HepG2 (cell line): ENCODE measurements at regions not wholly inside any gene's neighbourhood (a gene's known extent, or its start where the extent isn't known, plus 50 kb on each side); places are given as distances from the start of the nearest gene placed in this dataset.

Experiments
- ATAC-seq: fragments of 200-7000 bp; cut with Tn5 transposase; 3 replicates; pipeline ENCODE4 v1.9.1; 2020; ENCODE audit warnings: mild to moderate bottlenecking, moderate library complexity
- BruUV-seq: library from RNA; stranded (reverse); fragments of 400-500 nt; replicated peaks from 2 replicates; lab custom pipeline; 2021; lab: Mats Ljungman, UMichigan
- CTCF ChIA-PET: fragments of 300-600 bp; formaldehyde crosslinking; extraction: SDS; loops from one replicate; lab custom pipeline; 2021; ENCODE audit warnings: low total read pairs, inconsistent platforms, low intra/inter-chr PET ratio; lab: Yijun Ruan, JAX
- POLR2A ChIA-PET: fragments of 350-600 bp; sonication (Branson Sonifier 250); formaldehyde crosslinking; loops from one replicate; lab custom pipeline; 2020; ENCODE audit warnings: antibody characterized with exemption, inconsistent platforms; lab: Yijun Ruan, JAX
- DNase-seq: peaks from one replicate; pipeline ENCODE4 v3.0.0-alpha.2; 2015; ENCODE audit warnings: low spot score
- FAIRE-seq: peaks from 3 replicates; lab custom pipeline; 2011; peaks lifted over from hg19 to GRCh38; lab: Jason Lieb, UNC
- H2AFZ ChIP-seq: one replicate; pipeline ENCODE4 v1.6.1; 2011; ENCODE audit warnings: low read length, inconsistent platforms
- H3K27ac ChIP-seq: fragments of 300-600 bp; 3 replicates; pipeline ENCODE4 v1.8.0; 2011; ENCODE audit warnings: mixed run types, mild to moderate bottlenecking, mixed read lengths, low read length, inconsistent platforms; ENCODE audit not compliant: insufficient read depth; ENCODE audit errors: extremely low read length
- H3K27me3 ChIP-seq, 2 experiments: fragments of 200-600 bp in 1 of 2; 2 replicates in 1 of 2; 3 replicates in 1 of 2; pipeline versions ENCODE4 v1.6.0 to v1.8.0; 2011; ENCODE audit warnings: low read length in 2 of 2, mild to moderate bottlenecking in 2 of 2, moderate library complexity in 2 of 2, inconsistent platforms in 1 of 2; ENCODE audit not compliant: insufficient read depth in 2 of 2, control insufficient read depth in 1 of 2
- H3K36me3 ChIP-seq, 2 experiments: fragments of 200-600 bp in 1 of 2; replicated peaks in 1 of 2; 2 replicates in 1 of 2; 3 replicates in 1 of 2; pipeline versions ENCODE4 v1.5.1 to v1.8.0; 2011; ENCODE audit warnings: low read length in 2 of 2, inconsistent platforms in 1 of 2; ENCODE audit not compliant: insufficient read depth in 2 of 2, control insufficient read depth in 1 of 2
- H3K4me1 ChIP-seq: 2 replicates; pipeline ENCODE4 v1.5.1; 2012; ENCODE audit warnings: low read length, inconsistent platforms; ENCODE audit not compliant: insufficient read depth
- H3K4me2 ChIP-seq: 2 replicates; pipeline ENCODE4 v1.6.0; 2011; ENCODE audit warnings: low read depth, low read length, inconsistent platforms
- H3K4me3 ChIP-seq, 3 experiments: fragments of 200-600 bp in 1 of 3; sonication (generic), shearing (Covaris generic) in 1 of 3; replicated peaks in 1 of 3; 2 replicates each; pipeline ENCODE4 v1.5.1; 2011 to 2016; ENCODE audit warnings: low read length in 3 of 3, inconsistent platforms in 2 of 3, low read depth in 2 of 3, mild to moderate bottlenecking in 2 of 3, control low read depth in 1 of 3, mixed read lengths in 1 of 3; ENCODE audit not compliant: insufficient read depth in 1 of 3
- H3K79me2 ChIP-seq: one replicate; pipeline ENCODE4 v1.6.1; 2011; ENCODE audit warnings: low read length, inconsistent platforms; ENCODE audit not compliant: insufficient read depth
- H3K9ac ChIP-seq: 2 replicates; pipeline ENCODE4 v1.6.0; 2011; ENCODE audit warnings: mild to moderate bottlenecking, low read depth, low read length, inconsistent platforms; ENCODE audit not compliant: insufficient read depth
- H3K9me3 ChIP-seq: 2 replicates; pipeline ENCODE4 v1.5.1; 2012; ENCODE audit warnings: mild to moderate bottlenecking, low read length
- H4K20me1 ChIP-seq: 2 replicates; pipeline ENCODE4 v1.6.0; 2011; ENCODE audit warnings: inconsistent platforms, mild to moderate bottlenecking, low read length, moderate library complexity; ENCODE audit not compliant: insufficient read depth
- LCORL ChIP-seq, 2 experiments: fragments of 450-650 bp in 1 of 2; sonication (generic) in 1 of 2; formaldehyde crosslinking in 1 of 2; IDR thresholded peaks; 2 replicates each; pipeline versions ENCODE4 v1.5.0 to v1.6.1; 2017 to 2020; ENCODE audit warnings: antibody characterized with exemption in 1 of 2, missing genetic modification reagents in 1 of 2
- NCOA2 ChIP-seq: sonication (generic); formaldehyde crosslinking; IDR thresholded peaks from 2 replicates; pipeline ENCODE4 v1.8.0; 2022; ENCODE audit warnings: inconsistent platforms
- RBAK ChIP-seq: sonication (generic); formaldehyde crosslinking; IDR thresholded peaks from 2 replicates; pipeline ENCODE4 v1.5.1; 2020; ENCODE audit warnings: mild to moderate bottlenecking, missing genetic modification reagents
- SP2 ChIP-seq: sonication (generic); formaldehyde crosslinking; IDR thresholded peaks from 2 replicates; pipeline ENCODE4 v1.5.1; 2020; ENCODE audit warnings: mild to moderate bottlenecking, missing genetic modification reagents
- ZMYM3 ChIP-seq: sonication (generic); formaldehyde crosslinking; IDR thresholded peaks from 2 replicates; pipeline ENCODE4 v1.5.1; 2020; ENCODE audit warnings: mild to moderate bottlenecking, missing genetic modification reagents
- ZNF12 ChIP-seq: sonication (generic); formaldehyde crosslinking; IDR thresholded peaks from 2 replicates; pipeline ENCODE4 v1.5.0; 2020; ENCODE audit warnings: missing genetic modification reagents
- WGBS: methylation state at CpG from one replicate; pipeline ENCODE4 v1.1.6; 2017; ENCODE audit warnings: low lambda C conversion rate; 5-methylcytosine and 5-hydroxymethylcytosine counted together
- in situ Hi-C: cut with HindIII; loops from 2 replicates; pipeline ENCODE4 v1.10.0; 2017; ENCODE audit warnings: low pct_unique_long_range_greater_than_20kb; ENCODE audit not compliant: extremely low pct_ligation_motif_present
- intact Hi-C: fragments of 100-400 bp; cut with micrococcal nuclease; formaldehyde crosslinking; loops from one replicate; pipeline ENCODE4 v1.10.0; 2022; ENCODE audit not compliant: unreplicated experiment
- TF ChIP-seq, protein P1 (sequence below): sonication (generic); formaldehyde crosslinking; conservative IDR thresholded peaks from 2 replicates; pipeline ENCODE4 v1.8.1; 2023; ENCODE audit warnings: missing genetic modification reagents
- TF ChIP-seq, protein P2 (sequence below): sonication (generic); formaldehyde crosslinking; IDR thresholded peaks from 2 replicates; pipeline ENCODE4 v1.4.0; 2020; ENCODE audit warnings: missing genetic modification reagents, borderline replicate concordance

DNA sequence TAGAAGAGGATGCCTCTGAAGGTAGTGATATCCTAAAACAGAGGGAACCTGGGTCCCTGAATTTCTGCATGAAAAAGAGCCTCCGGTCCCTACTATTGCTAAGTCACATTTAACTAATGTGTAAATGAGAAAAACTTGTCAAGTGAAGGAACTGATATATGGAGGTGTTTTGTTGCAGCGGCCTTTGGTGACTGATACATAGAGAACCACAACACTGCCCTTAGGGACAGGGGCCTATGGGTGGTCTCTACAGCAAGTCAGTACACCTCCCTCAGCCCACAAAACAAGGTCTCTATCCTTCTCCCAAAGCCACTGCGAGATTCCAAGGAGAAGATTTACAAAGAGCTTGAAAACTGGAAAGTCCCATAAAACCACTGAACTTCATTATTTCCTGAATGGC, 275.3 kb downstream of the SOX9 start:
- 94% methylated on average over 3 of the region's 3 CpGs for WGBS
- CTCF ChIA-PET: no interaction called here
- H3K4me1 ChIP-seq: peaks cover 98% of the 10 kb centered on the region

More for the DNA sequence above, 275.3 kb downstream of the SOX9 start:
- ATAC-seq: no peak
- POLR2A ChIA-PET: interaction anchor here (1.1 to 2.1 kb wide), 3 partner anchors 9 to 275 kb away, joined by 4 to 8 read pairs (median 4); partner anchors contain the start of gene SOX9
- no peaks in the 10 kb centered on the region for H3K9me3 ChIP-seq
- H2AFZ ChIP-seq: no peak overlapping the region
- H3K79me2 ChIP-seq: peaks cover 10% of the 10 kb centered on the region
- intact Hi-C loops: loop anchor here (5.0 kb wide), 1 partner anchor 99 kb away; no protein-coding TSS in a partner anchor
- TF ChIP-seq SP2 (CRISPR knock-in tag): no peak
- TF ChIP-seq, protein P1, sequence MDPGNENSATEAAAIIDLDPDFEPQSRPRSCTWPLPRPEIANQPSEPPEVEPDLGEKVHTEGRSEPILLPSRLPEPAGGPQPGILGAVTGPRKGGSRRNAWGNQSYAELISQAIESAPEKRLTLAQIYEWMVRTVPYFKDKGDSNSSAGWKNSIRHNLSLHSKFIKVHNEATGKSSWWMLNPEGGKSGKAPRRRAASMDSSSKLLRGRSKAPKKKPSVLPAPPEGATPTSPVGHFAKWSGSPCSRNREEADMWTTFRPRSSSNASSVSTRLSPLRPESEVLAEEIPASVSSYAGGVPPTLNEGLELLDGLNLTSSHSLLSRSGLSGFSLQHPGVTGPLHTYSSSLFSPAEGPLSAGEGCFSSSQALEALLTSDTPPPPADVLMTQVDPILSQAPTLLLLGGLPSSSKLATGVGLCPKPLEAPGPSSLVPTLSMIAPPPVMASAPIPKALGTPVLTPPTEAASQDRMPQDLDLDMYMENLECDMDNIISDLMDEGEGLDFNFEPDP: 0 out of 2 replicates have a peak, but pooled peaks have one; percentile 43
- TF ChIP-seq, protein P2, sequence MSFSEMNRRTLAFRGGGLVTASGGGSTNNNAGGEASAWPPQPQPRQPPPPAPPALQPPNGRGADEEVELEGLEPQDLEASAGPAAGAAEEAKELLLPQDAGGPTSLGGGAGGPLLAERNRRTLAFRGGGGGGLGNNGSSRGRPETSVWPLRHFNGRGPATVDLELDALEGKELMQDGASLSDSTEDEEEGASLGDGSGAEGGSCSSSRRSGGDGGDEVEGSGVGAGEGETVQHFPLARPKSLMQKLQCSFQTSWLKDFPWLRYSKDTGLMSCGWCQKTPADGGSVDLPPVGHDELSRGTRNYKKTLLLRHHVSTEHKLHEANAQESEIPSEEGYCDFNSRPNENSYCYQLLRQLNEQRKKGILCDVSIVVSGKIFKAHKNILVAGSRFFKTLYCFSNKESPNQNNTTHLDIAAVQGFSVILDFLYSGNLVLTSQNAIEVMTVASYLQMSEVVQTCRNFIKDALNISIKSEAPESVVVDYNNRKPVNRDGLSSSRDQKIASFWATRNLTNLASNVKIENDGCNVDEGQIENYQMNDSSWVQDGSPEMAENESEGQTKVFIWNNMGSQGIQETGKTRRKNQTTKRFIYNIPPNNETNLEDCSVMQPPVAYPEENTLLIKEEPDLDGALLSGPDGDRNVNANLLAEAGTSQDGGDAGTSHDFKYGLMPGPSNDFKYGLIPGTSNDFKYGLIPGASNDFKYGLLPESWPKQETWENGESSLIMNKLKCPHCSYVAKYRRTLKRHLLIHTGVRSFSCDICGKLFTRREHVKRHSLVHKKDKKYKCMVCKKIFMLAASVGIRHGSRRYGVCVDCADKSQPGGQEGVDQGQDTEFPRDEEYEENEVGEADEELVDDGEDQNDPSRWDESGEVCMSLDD (CRISPR knock-in tag): no peak
- no peak for TF ChIP-seq LCORL (IDR thresholded peaks at IDR 0.05)
- TF ChIP-seq LCORL (CRISPR knock-in tag; IDR thresholded peaks at IDR 0.05): 0 out of 2 replicates have a peak, but pooled peaks have one; percentile 2
- TF ChIP-seq RBAK: peak; percentile 96
- peak; percentile 95 for TF ChIP-seq ZNF12 (CRISPR knock-in tag)
- TF ChIP-seq ZMYM3 (CRISPR knock-in tag): 0 out of 2 replicates have a peak, but pooled peaks have one; percentile 31
- 0 out of 2 replicates have a peak, but pooled peaks have one; percentile 14 for TF ChIP-seq NCOA2
- no peak overlapping the region for H3K27ac ChIP-seq
- no peak for FAIRE-seq
- no peak overlapping the region for H3K4me3 ChIP-seq
- no TSS peak for BruUV-seq
- no peak for DNase-seq
- H3K4me2 ChIP-seq: no peak overlapping the region
- in situ Hi-C loops: no loop called here
- no peaks in the 10 kb centered on the region for H4K20me1 ChIP-seq
- H3K27me3 ChIP-seq: no peaks in the 10 kb centered on the region
- peaks cover 0 to 6% of the 10 kb centered on the region in 2 experiments; a peak in 3 of 5 replicates for H3K36me3 ChIP-seq
- no peak overlapping the region for H3K9ac ChIP-seq
